ENCODE measurements at regions not wholly inside any gene's neighbourhood (a gene's known extent, or its start where the extent isn't known, plus 50 kb on each side); places are given as distances from the start of the nearest gene placed in this dataset.
"Not testable (repeated sequence)": the region's sequence is repeated elsewhere in the genome, so short reads cannot be mapped to it uniquely, and the experiment has no call there.

GRCh38 chr1:114032271-114033215, 53.3 kb downstream of the OLFML3 start:
- peak; percentile 85 for DNase-seq (ENCODE audit: low read depth)
- Histone ChIP-seq H3K27me3 (ENCODE audit: control insufficient read depth, insufficient read depth, low read length) (no peaks in the 10 kb centered on the region), H3K36me3 (ENCODE audit: control insufficient read depth, insufficient read depth, low read length) (no peaks in the 10 kb centered on the region), H3K4me3 (ENCODE audit: low read depth, low read length) (no peak overlapping the region)
- TF ChIP-seq, protein P1, sequence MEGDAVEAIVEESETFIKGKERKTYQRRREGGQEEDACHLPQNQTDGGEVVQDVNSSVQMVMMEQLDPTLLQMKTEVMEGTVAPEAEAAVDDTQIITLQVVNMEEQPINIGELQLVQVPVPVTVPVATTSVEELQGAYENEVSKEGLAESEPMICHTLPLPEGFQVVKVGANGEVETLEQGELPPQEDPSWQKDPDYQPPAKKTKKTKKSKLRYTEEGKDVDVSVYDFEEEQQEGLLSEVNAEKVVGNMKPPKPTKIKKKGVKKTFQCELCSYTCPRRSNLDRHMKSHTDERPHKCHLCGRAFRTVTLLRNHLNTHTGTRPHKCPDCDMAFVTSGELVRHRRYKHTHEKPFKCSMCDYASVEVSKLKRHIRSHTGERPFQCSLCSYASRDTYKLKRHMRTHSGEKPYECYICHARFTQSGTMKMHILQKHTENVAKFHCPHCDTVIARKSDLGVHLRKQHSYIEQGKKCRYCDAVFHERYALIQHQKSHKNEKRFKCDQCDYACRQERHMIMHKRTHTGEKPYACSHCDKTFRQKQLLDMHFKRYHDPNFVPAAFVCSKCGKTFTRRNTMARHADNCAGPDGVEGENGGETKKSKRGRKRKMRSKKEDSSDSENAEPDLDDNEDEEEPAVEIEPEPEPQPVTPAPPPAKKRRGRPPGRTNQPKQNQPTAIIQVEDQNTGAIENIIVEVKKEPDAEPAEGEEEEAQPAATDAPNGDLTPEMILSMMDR (IDR thresholded peaks at IDR 0.05; ENCODE audit: insufficient read depth, low read length, severe bottlenecking) = no peak
- no peak for FAIRE-seq

- Histone ChIP-seq H3K4me3 (ENCODE audit: low read depth, low read length) (no peak overlapping the region), H3K36me3 (ENCODE audit: control insufficient read depth, insufficient read depth, low read length) (no peaks in the 10 kb centered on the region), H3K27me3 (ENCODE audit: control insufficient read depth, insufficient read depth, low read length) (no peaks in the 10 kb centered on the region)
- peak; percentile 15 for DNase-seq (ENCODE audit: low read depth)
- no peak for FAIRE-seq
- TF ChIP-seq, protein P1 (IDR thresholded peaks at IDR 0.05; ENCODE audit: insufficient read depth, low read length, severe bottlenecking) = peak; percentile 50
Observed at GRCh38 chr1:114033216-114033706, 54.0 kb downstream of the OLFML3 start.

- DNase-seq (ENCODE audit: low read depth) = peak; percentile 10
Observed at GRCh38 chr1:114033961-114034360, 54.7 kb downstream of the OLFML3 start.

DNA sequence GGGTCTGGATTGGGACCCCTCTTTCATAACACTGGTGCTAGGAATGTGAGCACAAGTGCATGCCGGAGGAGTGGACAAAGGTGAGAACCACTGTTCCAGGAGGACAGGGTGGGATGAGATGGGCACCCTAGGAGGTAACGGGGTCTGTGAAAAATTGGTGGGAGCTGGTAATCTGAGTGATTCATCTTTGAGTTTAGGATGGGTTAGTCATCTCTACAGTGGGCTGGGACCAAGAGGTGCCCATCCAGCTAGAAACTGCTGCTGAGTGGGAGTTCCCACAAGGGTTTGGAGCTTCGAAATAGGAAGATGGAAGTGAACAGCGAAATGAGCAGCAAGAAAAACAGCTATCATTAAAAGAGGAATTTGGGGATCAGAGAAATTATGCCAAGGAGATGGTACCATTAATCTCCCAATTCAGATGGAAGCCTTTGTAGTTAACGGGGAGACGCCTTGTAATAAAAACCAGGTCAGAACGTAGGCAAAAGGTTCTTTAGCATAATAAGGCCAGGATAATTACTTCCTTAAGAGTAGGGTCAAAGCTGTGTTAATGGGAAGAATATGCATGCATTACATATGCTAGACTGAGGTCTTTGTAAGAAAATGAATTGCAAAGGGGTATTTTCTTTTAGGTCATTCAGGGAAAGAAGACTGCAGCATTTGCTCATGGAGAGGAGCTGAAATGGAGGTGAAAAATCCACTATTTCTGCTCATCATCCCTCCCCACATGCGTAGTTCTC, 55.5 kb downstream of the OLFML3 start:
- FAIRE-seq (no peak), DNase-seq (ENCODE audit: low read depth) (no peak)
- H3K27me3 ChIP-seq (ENCODE audit: control insufficient read depth, insufficient read depth, low read length) = no peaks in the 10 kb centered on the region
- TF ChIP-seq, protein P1 (IDR thresholded peaks at IDR 0.05; ENCODE audit: insufficient read depth, low read length, severe bottlenecking) = no peak
- H3K36me3 ChIP-seq (ENCODE audit: control insufficient read depth, insufficient read depth, low read length) = no peaks in the 10 kb centered on the region
- H3K4me3 ChIP-seq (ENCODE audit: low read depth, low read length) = no peak overlapping the region

More at GRCh38 chr1:114033961-114034360, 54.7 kb downstream of the OLFML3 start:
- TF ChIP-seq, protein P1 (IDR thresholded peaks at IDR 0.05; ENCODE audit: insufficient read depth, low read length, severe bottlenecking) = no peak
- no peak overlapping the region for H3K4me3 ChIP-seq (ENCODE audit: low read depth, low read length)
- no peaks in the 10 kb centered on the region for H3K36me3 ChIP-seq (ENCODE audit: control insufficient read depth, insufficient read depth, low read length)
- FAIRE-seq = no peak
- H3K27me3 ChIP-seq (ENCODE audit: control insufficient read depth, insufficient read depth, low read length) = no peaks in the 10 kb centered on the region

- DNase-seq (ENCODE audit: low read depth) (no peak), FAIRE-seq (no peak)
Observed at GRCh38 chr1:114035304-114035700, 56.0 kb downstream of the OLFML3 start.

DNA sequence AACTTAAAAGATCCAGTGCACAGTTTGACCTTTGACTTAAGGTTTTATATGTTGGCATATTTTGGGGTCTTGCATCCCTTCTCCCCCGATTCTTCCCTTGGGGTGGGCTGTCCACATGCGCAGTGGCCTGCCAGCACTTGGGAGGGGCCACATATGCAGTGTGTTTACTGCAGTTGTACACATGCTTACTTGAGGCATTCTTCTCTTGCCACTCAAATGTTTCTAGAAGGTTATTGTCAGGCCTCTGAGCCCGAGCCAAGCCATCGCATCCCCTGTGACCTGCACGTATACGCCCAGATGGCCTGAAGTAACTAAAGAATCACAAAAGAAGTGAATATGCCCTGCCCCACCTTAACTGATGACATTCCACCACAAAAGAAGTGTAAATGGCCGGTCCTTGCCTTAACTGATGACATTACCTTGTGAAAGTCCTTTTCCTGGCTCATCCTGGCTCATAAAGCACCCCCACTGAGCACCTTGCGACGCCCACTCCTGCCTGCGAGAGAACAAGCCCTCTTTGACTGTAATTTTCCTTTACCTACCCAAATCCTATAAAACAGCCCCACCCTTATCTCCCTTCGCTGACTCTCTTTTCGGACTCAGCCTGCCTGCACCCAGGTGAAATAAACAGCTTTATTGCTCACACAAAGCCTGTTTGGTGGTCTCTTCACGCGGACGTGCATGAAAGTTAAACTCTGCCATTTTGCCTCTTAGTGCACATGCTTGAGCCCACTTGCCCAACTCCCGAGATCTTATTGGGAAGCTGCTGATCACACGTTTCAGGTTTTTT, 57.8 kb downstream of the OLFML3 start:
- not testable (repeated sequence) for H3K27me3 ChIP-seq (ENCODE audit: control insufficient read depth, insufficient read depth, low read length); H3K36me3 ChIP-seq (ENCODE audit: control insufficient read depth, insufficient read depth, low read length); DNase-seq (ENCODE audit: low read depth); FAIRE-seq; H3K4me3 ChIP-seq (ENCODE audit: low read depth, low read length)

More at GRCh38 chr1:114035304-114035700, 56.0 kb downstream of the OLFML3 start:
- no peaks in the 10 kb centered on the region for H3K27me3 ChIP-seq (ENCODE audit: control insufficient read depth, insufficient read depth, low read length)
- H3K36me3 ChIP-seq (ENCODE audit: control insufficient read depth, insufficient read depth, low read length) = no peaks in the 10 kb centered on the region
- no peak overlapping the region for H3K4me3 ChIP-seq (ENCODE audit: low read depth, low read length)
- TF ChIP-seq, protein P1 (IDR thresholded peaks at IDR 0.05; ENCODE audit: insufficient read depth, low read length, severe bottlenecking) = no peak
